B cell (primary cell): ENCODE measurements at regions not wholly inside any gene's neighbourhood (a gene's known extent, or its start where the extent isn't known, plus 50 kb on each side); places are given as distances from the start of the nearest gene placed in this dataset.

Experiments
- ATAC-seq: fragments of 200-7000 bp; cut with Tn5 transposase; one replicate; pipeline ENCODE4 v1.10.0; 2021; ENCODE audit warnings: low read depth, mild to moderate bottlenecking, moderate number of reproducible peaks, moderate library complexity
- CTCF ChIA-PET: fragments of 350-600 bp; sonication (Branson Sonifier 250); formaldehyde crosslinking; loops from one replicate; lab custom pipeline; 2021; ENCODE audit warnings: antibody characterized with exemption, inconsistent platforms; lab: Charles Lee
- POLR2A ChIA-PET: fragments of 350-600 bp; sonication (Branson Sonifier 250); formaldehyde crosslinking; loops from one replicate; lab custom pipeline; 2021; ENCODE audit warnings: antibody characterized with exemption; lab: Charles Lee
- DNase-seq: peaks from one replicate; pipeline ENCODE4 v3.0.0; 2013
- H2AFZ ChIP-seq: 2 replicates; pipeline ENCODE4 v1.6.1; 2012; ENCODE audit warnings: mild to moderate bottlenecking, low read depth, low read length; ENCODE audit not compliant: insufficient read depth, poor library complexity, severe bottlenecking
- H3K27ac ChIP-seq, 2 donors: 1 replicate in 1 of 2; 2 replicates in 1 of 2; pipeline ENCODE4 v1.5.1; 2012 to 2013; ENCODE audit warnings: low read length in 2 of 2, mild to moderate bottlenecking in 2 of 2, moderate library complexity in 1 of 2
- H3K27me3 ChIP-seq, 4 experiments: fragments of 200-600 bp in 1 of 4; sonication (generic) in 1 of 4; replicated peaks in 1 of 4; 1 replicate in 2 of 4; 2 replicates in 2 of 4; pipeline versions ENCODE4 v1.6.1 to v1.7.0; 2013 to 2016; ENCODE audit warnings: low read length in 3 of 4, mild to moderate bottlenecking in 2 of 4, mixed read lengths in 1 of 4, moderate library complexity in 1 of 4; ENCODE audit not compliant: insufficient read depth in 4 of 4, control insufficient read depth in 3 of 4; ENCODE audit errors: control extremely low read depth in 1 of 4
- H3K36me3 ChIP-seq, 2 experiments: replicated peaks in 1 of 2; 1 replicate in 1 of 2; 2 replicates in 1 of 2; pipeline versions ENCODE4 v1.6.1 to v1.7.1; 2013; ENCODE audit warnings: low read length in 1 of 2; ENCODE audit not compliant: insufficient read depth in 2 of 2, control insufficient read depth in 1 of 2; ENCODE audit errors: control extremely low read depth in 1 of 2, extremely low read depth in 1 of 2
- H3K4me1 ChIP-seq, 2 donors: fragments of 200-600 bp in 1 of 2; sonication (generic) in 1 of 2; 1 replicate in 1 of 2; 2 replicates in 1 of 2; pipeline versions ENCODE4 v1.5.1 to v1.6.1; 2013 to 2017; ENCODE audit warnings: low read length in 2 of 2; ENCODE audit not compliant: control insufficient read depth in 2 of 2, insufficient read depth in 2 of 2
- H3K4me2 ChIP-seq: replicated peaks from 2 replicates; pipeline ENCODE3; 2012; ENCODE audit warnings: mild to moderate bottlenecking, low read depth, low read length; ENCODE audit not compliant: poor library complexity, severe bottlenecking
- H3K4me3 ChIP-seq, 5 experiments: fragments of 200-600 bp in 1 of 5; sonication (generic) in 1 of 5; 1 replicate in 3 of 5; 2 replicates in 2 of 5; pipeline versions ENCODE4 v1.5.1 to v1.7.0; 2011 to 2016; ENCODE audit warnings: low read length in 4 of 5, mild to moderate bottlenecking in 4 of 5, low read depth in 2 of 5, control low read depth in 1 of 5, moderate library complexity in 1 of 5; ENCODE audit not compliant: insufficient read depth in 1 of 5; ENCODE audit errors: control extremely low read depth in 1 of 5, extremely low read depth in 1 of 5
- H3K79me2 ChIP-seq: fragments of 200-600 bp; sonication (generic); one replicate; pipeline ENCODE4 v1.6.0; 2016; ENCODE audit warnings: low read length; ENCODE audit not compliant: control insufficient read depth, insufficient read depth
- H3K9ac ChIP-seq: fragments of 200-600 bp; sonication (generic); 2 replicates; pipeline ENCODE4 v1.6.1; 2017; ENCODE audit warnings: mild to moderate bottlenecking, low read length, moderate library complexity
- H3K9me3 ChIP-seq, 3 donors: one replicate each; pipeline versions ENCODE4 v1.6.1 to v1.7.1; 2013; ENCODE audit warnings: low read length in 2 of 3; ENCODE audit not compliant: control insufficient read depth in 2 of 3, insufficient read depth in 1 of 3; ENCODE audit errors: control extremely low read depth in 1 of 3
- H4K20me1 ChIP-seq: 2 replicates; pipeline ENCODE4 v1.6.0; 2012; ENCODE audit warnings: mild to moderate bottlenecking, low read length; ENCODE audit not compliant: insufficient read depth, control insufficient read depth, poor library complexity, severe bottlenecking
- H3K27ac Mint-ChIP-seq: one replicate; pipeline ENCODE4 v1.8.0; 2021; ENCODE audit warnings: mixed read lengths
- H3K27me3 Mint-ChIP-seq: one replicate; pipeline ENCODE4 v1.8.0; 2021; ENCODE audit warnings: mixed read lengths
- H3K4me1 Mint-ChIP-seq: one replicate; pipeline ENCODE4 v1.8.0; 2021; ENCODE audit warnings: mixed read lengths
- H3K4me3 Mint-ChIP-seq: one replicate; pipeline ENCODE4 v1.8.0; 2021; ENCODE audit warnings: mixed read lengths
- H3K9me3 Mint-ChIP-seq: one replicate; pipeline ENCODE4 v1.8.0; 2022; ENCODE audit warnings: mixed read lengths; ENCODE audit not compliant: insufficient read depth
- EZH2 ChIP-seq: IDR thresholded peaks from 2 replicates; pipeline ENCODE4 v1.6.1; 2012; ENCODE audit warnings: borderline replicate concordance, low read depth, mild to moderate bottlenecking, moderate library complexity, low read length; ENCODE audit not compliant: insufficient read depth, poor library complexity, severe bottlenecking
- WGBS: methylation state at CpG from one replicate; pipeline ENCODE4 v1.1.5; 2013; ENCODE audit warnings: missing lambda C conversion rate; ENCODE audit not compliant: insufficient coverage; 5-methylcytosine and 5-hydroxymethylcytosine counted together
- intact Hi-C: fragments of 100-400 bp; cut with micrococcal nuclease; formaldehyde crosslinking; loops from one replicate; pipeline ENCODE4 v1.10.0; 2022
- TF ChIP-seq, protein P1 (sequence below): fragments of 200-600 bp; IDR thresholded peaks from one replicate; pipeline ENCODE4 v1.8.0; 2022; ENCODE audit warnings: antibody characterized with exemption, mild to moderate bottlenecking

DNA sequence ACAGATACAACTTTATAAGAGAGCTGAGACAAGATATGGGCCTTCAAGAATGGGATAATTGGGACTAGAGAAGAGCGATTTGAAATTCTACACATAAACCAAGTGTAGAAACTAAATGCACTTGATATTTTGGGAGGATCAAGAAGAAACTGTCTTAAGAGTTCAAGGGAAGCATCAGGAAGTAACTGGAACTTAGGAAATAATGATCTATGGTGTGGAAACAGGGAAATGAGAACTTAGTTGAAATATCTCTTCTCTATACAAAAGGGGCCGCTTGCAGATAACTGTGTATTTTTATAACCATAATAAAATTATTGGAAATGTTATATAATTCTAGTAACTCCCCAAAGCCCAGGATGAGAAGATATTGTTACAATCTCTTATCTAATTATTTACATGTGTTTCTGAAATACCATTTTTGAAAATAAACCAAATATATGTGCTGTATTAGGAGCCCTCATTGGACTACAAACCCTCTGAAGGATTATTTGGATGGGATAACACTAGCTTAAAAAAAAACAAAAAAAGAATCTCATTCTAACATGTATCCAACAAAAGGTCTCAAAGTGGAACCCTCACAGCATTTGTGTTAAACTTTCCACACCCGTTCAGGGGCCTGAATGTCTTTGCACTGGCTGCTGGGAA lies 84.7 kb upstream of the FLRT2 start:
- no peak for ATAC-seq
- ChIA-PET POLR2A (no interaction called here), CTCF (no interaction called here)
- no peaks in the 10 kb centered on the region for H3K36me3 ChIP-seq
- H3K27me3 Mint-ChIP-seq, result no peaks in the 10 kb centered on the region
- H3K27me3 ChIP-seq, result no peaks in the 10 kb centered on the region
- no peak overlapping the region for H3K4me3 ChIP-seq
- no peak overlapping the region for H3K9ac ChIP-seq
- TF ChIP-seq EZH2, result no peak
- TF ChIP-seq, protein P1, sequence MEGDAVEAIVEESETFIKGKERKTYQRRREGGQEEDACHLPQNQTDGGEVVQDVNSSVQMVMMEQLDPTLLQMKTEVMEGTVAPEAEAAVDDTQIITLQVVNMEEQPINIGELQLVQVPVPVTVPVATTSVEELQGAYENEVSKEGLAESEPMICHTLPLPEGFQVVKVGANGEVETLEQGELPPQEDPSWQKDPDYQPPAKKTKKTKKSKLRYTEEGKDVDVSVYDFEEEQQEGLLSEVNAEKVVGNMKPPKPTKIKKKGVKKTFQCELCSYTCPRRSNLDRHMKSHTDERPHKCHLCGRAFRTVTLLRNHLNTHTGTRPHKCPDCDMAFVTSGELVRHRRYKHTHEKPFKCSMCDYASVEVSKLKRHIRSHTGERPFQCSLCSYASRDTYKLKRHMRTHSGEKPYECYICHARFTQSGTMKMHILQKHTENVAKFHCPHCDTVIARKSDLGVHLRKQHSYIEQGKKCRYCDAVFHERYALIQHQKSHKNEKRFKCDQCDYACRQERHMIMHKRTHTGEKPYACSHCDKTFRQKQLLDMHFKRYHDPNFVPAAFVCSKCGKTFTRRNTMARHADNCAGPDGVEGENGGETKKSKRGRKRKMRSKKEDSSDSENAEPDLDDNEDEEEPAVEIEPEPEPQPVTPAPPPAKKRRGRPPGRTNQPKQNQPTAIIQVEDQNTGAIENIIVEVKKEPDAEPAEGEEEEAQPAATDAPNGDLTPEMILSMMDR, result no peak
- H3K4me1 ChIP-seq, result no peaks in the 10 kb centered on the region
- WGBS, result 90% methylated on average over 1 of the region's 3 CpGs
- no peak overlapping the region for H3K27ac ChIP-seq
- H3K79me2 ChIP-seq, result no peaks in the 10 kb centered on the region
- H4K20me1 ChIP-seq, result no peaks in the 10 kb centered on the region
- peaks cover 0 to 3% (median 3%) of the 10 kb centered on the region in 3 donors for H3K9me3 ChIP-seq
- no peak overlapping the region for H2AFZ ChIP-seq
- peaks cover 2% of the 10 kb centered on the region for H3K9me3 Mint-ChIP-seq
- no peak overlapping the region for H3K27ac Mint-ChIP-seq
- H3K4me1 Mint-ChIP-seq, result no peaks in the 10 kb centered on the region
- intact Hi-C loops, result no loop called here
- H3K4me2 ChIP-seq, result no peak overlapping the region
- no peak overlapping the region for H3K4me3 Mint-ChIP-seq
- no peak for DNase-seq

DNA sequence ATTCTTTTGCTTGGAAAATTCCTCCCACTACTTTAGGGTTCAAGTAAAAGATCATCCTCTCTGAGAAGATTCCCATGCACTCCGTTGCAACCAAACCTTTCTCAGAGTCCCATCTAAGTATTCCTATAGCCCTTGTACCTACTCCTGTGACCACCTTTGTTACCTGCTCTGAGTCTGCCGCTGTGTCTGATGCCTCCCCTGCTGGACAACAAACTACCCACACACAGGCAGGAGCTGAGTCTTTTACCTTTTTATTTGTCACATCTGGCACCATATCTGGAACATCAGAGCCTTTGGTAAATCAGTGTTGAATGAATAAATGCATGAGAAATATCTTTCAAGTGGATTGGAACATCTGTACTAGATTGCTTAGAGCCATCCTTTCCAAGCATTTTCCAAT lies 82.1 kb upstream of the FLRT2 start:
- POLR2A ChIA-PET, result no interaction called here
- WGBS, result no CpG with 5 or more reads among the region's 2 CpGs

More for the DNA sequence above, 82.1 kb upstream of the FLRT2 start:
- Histone ChIP-seq H3K27me3 (no peaks in the 10 kb centered on the region), H2AFZ (no peak overlapping the region), H3K27ac (no peak overlapping the region), H3K9ac (no peak overlapping the region), H3K4me1 (no peaks in the 10 kb centered on the region), H3K36me3 (no peaks in the 10 kb centered on the region), H3K4me2 (no peak overlapping the region), H3K79me2 (no peaks in the 10 kb centered on the region), H3K9me3 (peaks cover 0 to 3% (median 3%) of the 10 kb centered on the region in 3 donors), H3K4me3 (no peak overlapping the region), H4K20me1 (no peaks in the 10 kb centered on the region)
- Mint-ChIP-seq H3K27me3 (no peaks in the 10 kb centered on the region), H3K9me3 (no peaks in the 10 kb centered on the region), H3K27ac (no peak overlapping the region), H3K4me1 (no peaks in the 10 kb centered on the region), H3K4me3 (no peak overlapping the region)
- ATAC-seq (no peak), DNase-seq (no peak)
- intact Hi-C loops, result no loop called here
- TF ChIP-seq, protein P1, result no peak
- no peak for TF ChIP-seq EZH2
- CTCF ChIA-PET, result interaction anchor here (1.1 kb wide), 1 partner anchor 9 kb away, joined by 3 read pairs; no protein-coding TSS in a partner anchor
